ENCODE measurements at regions not wholly inside any gene's neighbourhood (a gene's known extent, or its start where the extent isn't known, plus 50 kb on each side); places are given as distances from the start of the nearest gene placed in this dataset.

- TF ChIP-seq CTCF (IDR thresholded peaks at IDR 0.05; ENCODE audit: low read depth, low read length) (no peak), POLR2A (IDR thresholded peaks at IDR 0.05; ENCODE audit: extremely low read depth, insufficient read length) (no peak), MAX (IDR thresholded peaks at IDR 0.05; ENCODE audit: low read depth, low read length) (no peak)
These were observed 513.1 kb downstream of the MIAT start for GRCh38 chr22:27170491-27170890.

All from NB4 (cell line).